ENCODE measurements at regions not wholly inside any gene's neighbourhood (a gene's known extent, or its start where the extent isn't known, plus 50 kb on each side); places are given as distances from the start of the nearest gene placed in this dataset.

- no peaks in the 10 kb centered on the region for H3K27me3 ChIP-seq (ENCODE audit: control insufficient read depth, insufficient read depth, low read length)
- intact Hi-C loops (cut with micrococcal nuclease; ENCODE audit: unreplicated experiment) (no loop called here), in situ Hi-C loops (cut with HindIII; ENCODE audit: low pct_unique_long_range_greater_than_20kb, low sequenced_read_pairs) (no loop called here)
- no peak overlapping the region for H3K27ac ChIP-seq (ENCODE audit: low read length)
- no peaks in the 10 kb centered on the region for H3K9me3 ChIP-seq (ENCODE audit: control insufficient read depth, insufficient read depth, low read depth, low read length)
- TF ChIP-seq SIN3A (IDR thresholded peaks at IDR 0.05; ENCODE audit: borderline replicate concordance, insufficient read depth, low read depth, low read length) (no peak), CTCF (IDR thresholded peaks at IDR 0.05) (no peak), TCF7L2 (IDR thresholded peaks at IDR 0.05; ENCODE audit: low read depth, low read length) (no peak), REST (IDR thresholded peaks at IDR 0.05; ENCODE audit: insufficient read depth in 1 of 2, low read depth in 2 of 2, low read length in 1 of 2) (no peak), POLR2AphosphoS5 (IDR thresholded peaks at IDR 0.05; ENCODE audit: low read depth, low read length) (no peak)
- no peak for DNase-seq (ENCODE audit: low read depth, low spot score)
- ChIA-PET POLR2A (no interaction called here), CTCF (no interaction called here)
- H3K36me3 ChIP-seq (ENCODE audit: control insufficient read depth, insufficient read depth, low read length) = no peaks in the 10 kb centered on the region
- BruUV-seq (replicated peaks) = no TSS peak
- no peak for ATAC-seq
- no peak overlapping the region for H3K4me3 ChIP-seq (ENCODE audit: low read depth in 2 of 2, low read length in 2 of 2)
- no peaks in the 10 kb centered on the region for H3K4me1 ChIP-seq (ENCODE audit: control insufficient read depth, insufficient read depth, low read length)
Observed at GRCh38 chr1:208557723-208558094, 313.5 kb upstream of the PLXNA2 start.

- ATAC-seq (no peak), DNase-seq (ENCODE audit: low read depth, low spot score) (no peak)
- no peaks in the 10 kb centered on the region for H3K36me3 ChIP-seq (ENCODE audit: control insufficient read depth, insufficient read depth, low read length)
- in situ Hi-C loops (cut with HindIII; ENCODE audit: low pct_unique_long_range_greater_than_20kb, low sequenced_read_pairs) (no loop called here), intact Hi-C loops (cut with micrococcal nuclease; ENCODE audit: unreplicated experiment) (no loop called here)
- no peaks in the 10 kb centered on the region for H3K27me3 ChIP-seq (ENCODE audit: control insufficient read depth, insufficient read depth, low read length)
- TF ChIP-seq CTCF (IDR thresholded peaks at IDR 0.05) (no peak), SIN3A (IDR thresholded peaks at IDR 0.05; ENCODE audit: borderline replicate concordance, insufficient read depth, low read depth, low read length) (no peak), TCF7L2 (IDR thresholded peaks at IDR 0.05; ENCODE audit: low read depth, low read length) (no peak), REST (IDR thresholded peaks at IDR 0.05; ENCODE audit: insufficient read depth in 1 of 2, low read depth in 2 of 2, low read length in 1 of 2) (no peak), POLR2AphosphoS5 (IDR thresholded peaks at IDR 0.05; ENCODE audit: low read depth, low read length) (no peak)
- H3K4me3 ChIP-seq (ENCODE audit: low read depth in 2 of 2, low read length in 2 of 2) = no peak overlapping the region
- ChIA-PET CTCF (no interaction called here), POLR2A (no interaction called here)
- no peaks in the 10 kb centered on the region for H3K9me3 ChIP-seq (ENCODE audit: control insufficient read depth, insufficient read depth, low read depth, low read length)
- H3K4me1 ChIP-seq (ENCODE audit: control insufficient read depth, insufficient read depth, low read length) = no peaks in the 10 kb centered on the region
- no TSS peak for BruUV-seq (replicated peaks)
- no peak overlapping the region for H3K27ac ChIP-seq (ENCODE audit: low read length)
Observed at GRCh38 chr1:208559597-208560329, 315.6 kb upstream of the PLXNA2 start.
